ENCODE measurements at regions not wholly inside any gene's neighbourhood (a gene's known extent, or its start where the extent isn't known, plus 50 kb on each side); places are given as distances from the start of the nearest gene placed in this dataset.
"Not testable (repeated sequence)": the region's sequence is repeated elsewhere in the genome, so short reads cannot be mapped to it uniquely, and the experiment has no call there.

GRCh38 chr5:67771221-67771620 is 444.3 kb upstream of the PIK3R1 start:
- ATAC-seq (no peak), DNase-seq (no peak)

- DNase-seq: no peak
- ATAC-seq: no peak
Observed at GRCh38 chr5:67770431-67771025, 445.0 kb upstream of the PIK3R1 start.

DNA sequence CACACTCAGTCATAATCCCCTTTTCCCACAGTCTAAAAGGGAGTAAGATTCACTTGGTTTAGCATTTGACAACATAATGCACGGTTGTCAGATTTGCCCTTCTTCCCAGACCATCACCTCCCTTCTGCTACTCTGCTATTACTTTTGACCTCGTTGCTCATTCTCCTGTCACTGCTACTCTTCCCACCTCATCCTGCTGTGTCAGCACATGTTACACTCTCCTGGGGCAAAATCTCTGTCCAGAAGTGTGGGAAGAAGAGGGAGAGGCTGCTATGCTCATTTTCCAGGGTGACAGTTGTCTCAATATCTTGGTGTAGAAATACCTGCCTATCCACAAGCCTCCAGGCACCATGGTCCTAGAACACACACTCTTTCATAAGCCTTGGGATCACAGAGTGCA is 449.9 kb upstream of the PIK3R1 start:
- ATAC-seq (no peak), DNase-seq (no peak)

DNA sequence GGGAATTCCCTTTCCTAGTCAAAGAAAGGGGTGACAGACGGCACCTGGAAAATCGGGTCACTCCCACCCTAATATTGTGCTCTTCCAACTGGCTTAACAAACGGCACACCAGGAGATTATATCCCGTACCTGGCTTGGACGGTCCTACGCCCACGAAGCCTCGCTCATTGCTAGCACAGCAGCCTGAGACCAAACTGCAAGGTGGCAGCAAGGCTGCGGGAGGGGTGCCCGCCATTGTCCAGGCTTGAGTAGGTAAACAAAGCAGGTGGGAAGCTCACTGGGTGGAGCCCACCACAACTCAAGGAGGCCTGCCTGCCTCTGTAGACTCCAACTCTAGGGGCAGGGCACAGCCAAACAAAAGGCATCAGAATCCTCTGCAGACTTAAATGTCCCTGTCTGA is 457.8 kb upstream of the PIK3R1 start:
- ATAC-seq, DNase-seq: not testable (repeated sequence)

DNA sequence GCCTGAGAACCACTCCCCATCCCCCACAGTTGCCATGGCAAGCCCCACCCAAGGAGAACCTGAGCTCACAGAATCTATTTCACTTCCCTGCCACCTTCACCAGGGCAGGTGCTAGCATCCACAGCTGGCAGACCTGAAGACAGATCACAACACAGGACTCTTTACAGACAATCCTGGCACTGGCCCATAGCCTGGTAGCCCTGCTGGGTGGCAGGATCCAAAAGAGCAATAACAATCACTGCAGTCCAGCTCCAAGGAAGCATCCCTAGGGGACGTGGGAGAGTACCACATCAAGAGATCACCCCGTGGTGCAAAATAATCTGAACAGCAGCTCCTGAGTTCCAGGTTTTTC is 463.2 kb upstream of the PIK3R1 start:
- no peak for DNase-seq

DNA sequence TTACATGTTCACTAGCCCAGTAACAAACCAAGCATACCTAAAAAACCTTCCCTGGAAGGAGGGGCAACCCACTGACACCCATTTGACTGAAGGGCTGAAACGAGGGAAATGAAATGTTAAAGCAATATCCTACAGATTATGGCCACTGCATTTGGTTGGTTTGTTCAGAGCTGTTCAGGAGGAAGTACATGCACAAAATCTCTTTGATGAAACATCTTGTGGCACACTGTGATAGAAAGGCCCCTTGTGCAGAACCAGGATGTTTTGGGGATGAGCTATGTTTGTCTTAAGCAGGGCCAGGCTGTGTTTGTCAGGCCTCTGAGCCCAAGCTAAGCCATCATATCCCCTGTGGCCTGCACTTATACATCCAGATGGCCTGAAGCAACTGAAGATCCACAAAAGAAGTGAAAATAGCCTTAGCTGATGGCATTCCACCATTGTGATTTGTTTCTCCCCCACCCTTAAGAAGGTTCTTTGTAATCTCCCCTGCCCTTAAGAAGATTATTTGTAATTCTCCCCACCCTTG is 467.3 kb upstream of the PIK3R1 start:
- ATAC-seq (no peak), DNase-seq (no peak)

More for the DNA sequence above, 463.2 kb upstream of the PIK3R1 start:
- no peak for ATAC-seq

- no peak for DNase-seq
- ATAC-seq: no peak
Observed at GRCh38 chr5:67747096-67747495, 468.5 kb upstream of the PIK3R1 start.

- not testable (repeated sequence) for DNase-seq, ATAC-seq
Observed at GRCh38 chr5:67746608-67747007, 468.9 kb upstream of the PIK3R1 start.

DNA sequence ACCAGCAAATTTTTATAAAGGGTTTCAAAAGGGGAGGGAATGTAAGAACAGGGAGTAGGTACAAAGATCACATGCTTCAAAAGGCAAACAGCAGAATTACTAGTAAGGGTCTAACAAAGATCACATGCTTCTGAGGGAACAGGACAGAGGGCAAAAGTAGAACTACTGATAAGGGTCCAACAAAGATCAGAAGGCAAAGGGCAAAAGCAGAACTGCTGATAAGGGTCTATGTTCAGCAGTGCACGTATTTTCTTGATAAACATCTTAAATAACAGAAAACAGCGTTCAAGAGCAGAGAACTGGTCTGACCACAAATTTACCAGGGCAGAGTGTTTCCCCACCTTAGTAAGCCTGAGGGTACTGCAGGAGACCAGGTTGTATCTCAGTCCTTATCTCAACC is 469.5 kb upstream of the PIK3R1 start:
- ATAC-seq (no peak), DNase-seq (no peak)

DNA sequence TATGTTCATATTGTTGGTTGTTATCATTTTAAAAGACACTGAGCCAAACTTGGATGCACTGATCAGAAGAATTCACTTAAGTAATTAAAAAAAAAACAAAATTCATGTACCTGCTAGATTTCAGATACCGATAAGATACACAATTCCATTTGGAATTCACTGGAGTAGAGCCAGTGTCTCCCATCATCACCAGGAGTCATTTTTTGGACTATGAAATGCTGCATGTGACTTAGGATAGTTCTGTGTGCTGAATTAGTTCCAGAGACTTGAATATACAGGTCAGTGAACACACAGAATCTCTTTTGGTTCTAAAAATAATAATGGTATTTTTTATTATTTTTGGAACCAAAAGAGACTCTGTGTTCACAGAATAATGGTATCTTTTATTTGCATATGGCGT is 482.6 kb upstream of the PIK3R1 start:
- DNase-seq (no peak), ATAC-seq (no peak)

DNA sequence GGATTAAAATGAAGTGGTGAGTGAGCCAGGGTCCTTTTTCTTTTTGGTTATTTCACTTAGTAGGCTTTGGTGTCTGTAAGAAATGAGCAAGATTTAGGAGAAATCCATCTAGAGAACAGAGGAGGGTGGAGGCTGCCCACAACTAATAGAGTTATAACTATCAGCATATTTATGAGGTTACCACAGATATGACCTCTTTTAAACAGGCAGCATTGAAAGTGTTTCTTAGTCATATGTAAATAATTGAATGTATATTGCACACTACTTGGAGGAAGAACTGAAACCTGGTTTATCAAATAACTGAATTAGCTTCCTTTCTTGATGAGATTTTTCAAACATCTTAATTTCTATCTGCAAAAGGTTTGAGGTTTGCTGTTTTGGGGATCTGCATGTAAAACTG is 483.1 kb upstream of the PIK3R1 start:
- no peak for DNase-seq
- ATAC-seq: no peak

DNA sequence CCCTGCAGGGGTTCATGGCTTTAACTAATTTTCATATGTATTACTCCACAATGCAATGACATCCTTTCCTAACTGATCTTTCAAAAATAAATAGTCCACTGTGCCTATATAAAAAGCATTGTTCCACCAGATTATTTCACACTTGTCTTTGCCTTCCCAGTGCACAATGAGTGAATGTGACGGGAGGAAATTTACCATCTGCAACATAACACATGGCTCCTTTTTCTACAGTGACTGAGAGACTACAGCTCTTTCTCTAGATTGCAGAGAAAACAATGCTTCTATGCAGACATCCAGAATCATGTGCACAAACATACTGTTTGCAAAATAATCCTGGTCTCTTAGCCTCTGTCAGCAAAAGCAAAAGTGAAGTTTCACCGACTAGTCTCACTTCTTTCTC is 483.7 kb upstream of the PIK3R1 start:
- ATAC-seq: no peak

DNA sequence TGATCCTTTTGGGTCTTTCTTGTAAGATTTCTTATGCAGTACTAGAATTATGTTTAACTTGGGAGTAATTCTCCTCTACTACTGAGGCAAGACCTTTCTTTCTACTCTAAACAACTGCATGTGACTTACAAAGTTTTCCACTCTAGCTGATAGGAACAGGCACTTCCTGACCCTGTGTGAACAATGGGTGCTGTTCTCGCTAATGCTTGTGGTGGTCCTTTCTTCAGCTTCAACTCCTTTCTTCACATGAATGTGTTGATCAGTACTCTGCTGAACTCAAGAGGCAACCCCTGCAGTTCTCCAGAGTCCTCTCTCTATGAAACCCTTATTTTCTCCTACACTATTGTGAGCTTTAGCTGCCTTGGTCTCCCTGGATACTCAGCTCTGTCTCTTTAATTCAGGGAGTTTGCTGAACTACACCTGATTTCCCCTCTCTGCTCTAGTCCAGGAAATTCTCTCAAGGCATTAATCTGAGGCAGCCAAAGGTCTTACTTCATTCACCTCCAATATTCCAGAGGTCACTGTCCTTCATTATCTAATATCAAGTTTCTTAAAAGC is 484.6 kb upstream of the PIK3R1 start:
- no peak for DNase-seq

More for the DNA sequence above, 483.7 kb upstream of the PIK3R1 start:
- DNase-seq: no peak

GRCh38 chr5:67728326-67728890 is 487.1 kb upstream of the PIK3R1 start:
- ATAC-seq (no peak), DNase-seq (no peak)

More for the DNA sequence above, 484.6 kb upstream of the PIK3R1 start:
- no peak for ATAC-seq

- no peak for ATAC-seq
Observed at GRCh38 chr5:67725604-67726003, 490.0 kb upstream of the PIK3R1 start.

GRCh38 chr5:67724412-67725135 is 491.0 kb upstream of the PIK3R1 start:
- ATAC-seq: no peak

More at GRCh38 chr5:67725604-67726003, 490.0 kb upstream of the PIK3R1 start:
- no peak for DNase-seq

DNA sequence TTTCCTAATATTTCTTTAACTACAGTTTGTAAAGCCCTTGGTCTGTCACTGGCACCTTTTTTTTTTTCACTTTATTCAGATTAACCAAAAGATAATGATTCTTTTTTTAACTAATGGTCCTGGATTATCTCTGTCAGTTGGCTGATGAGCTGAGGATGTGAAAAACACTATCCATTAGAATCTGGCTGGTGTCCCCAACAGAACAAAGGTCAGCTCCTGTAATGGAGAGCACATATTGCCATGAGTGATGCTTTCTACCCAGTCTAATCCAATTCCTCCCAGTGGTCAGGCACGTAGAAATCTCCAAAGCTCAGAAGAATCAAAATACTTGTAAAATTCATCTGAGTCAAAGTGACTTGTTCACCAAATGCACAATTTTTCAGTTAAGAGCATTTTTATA is 491.7 kb upstream of the PIK3R1 start:
- ATAC-seq: no peak

More at GRCh38 chr5:67724412-67725135, 491.0 kb upstream of the PIK3R1 start:
- no peak for DNase-seq

GRCh38 chr5:67722582-67722981 is 493.0 kb upstream of the PIK3R1 start:
- DNase-seq, ATAC-seq: not testable (repeated sequence)

More for the DNA sequence above, 491.7 kb upstream of the PIK3R1 start:
- no peak for DNase-seq

DNA sequence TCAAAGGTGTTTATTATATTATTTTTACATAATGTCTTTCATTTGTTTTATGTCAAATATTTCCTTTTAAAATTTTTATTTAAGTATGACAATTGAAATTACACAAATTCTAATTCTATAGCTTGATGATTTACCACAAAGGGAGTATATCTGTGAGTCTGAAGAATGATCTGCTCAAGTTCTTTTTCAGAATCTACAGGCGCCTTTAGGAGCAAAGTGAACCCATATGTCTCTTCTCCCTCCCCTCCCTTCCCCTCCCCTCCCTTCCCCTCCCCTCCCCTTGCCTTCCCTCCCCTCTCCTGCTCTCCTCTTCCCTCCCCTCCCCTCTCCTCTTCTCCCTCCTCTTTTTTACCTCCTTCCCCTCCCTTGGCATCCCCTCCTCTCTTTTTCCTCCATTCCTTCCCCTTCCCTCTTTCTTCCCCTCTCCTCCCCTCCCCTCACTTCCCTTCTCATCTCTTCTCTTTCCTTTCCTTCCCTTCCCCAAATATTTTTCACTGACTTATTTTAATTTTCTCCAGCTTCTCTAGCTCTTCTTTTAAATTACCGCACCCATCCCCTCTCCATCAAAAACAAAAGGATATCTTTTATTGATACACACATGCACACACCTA is 495.3 kb upstream of the PIK3R1 start:
- ATAC-seq: no peak

DNA sequence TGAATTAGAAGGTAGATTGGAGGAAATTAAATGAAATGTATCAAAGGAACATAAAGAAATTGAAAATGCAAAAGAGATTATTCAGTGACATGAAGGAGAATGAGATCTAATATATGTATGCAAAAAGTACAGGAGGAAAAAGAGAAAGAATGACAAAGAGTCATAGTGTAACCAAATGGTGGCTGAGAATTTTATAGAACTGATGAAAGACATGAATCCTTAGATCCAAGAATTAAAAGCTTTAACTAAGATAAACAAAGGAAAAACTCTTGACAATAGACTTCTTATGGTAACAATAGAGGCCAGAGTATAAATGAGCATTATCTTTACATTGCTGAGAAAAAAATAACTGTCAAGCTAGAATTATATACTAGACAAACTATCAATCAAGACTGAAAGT is 505.4 kb upstream of the CD180 start:
- DNase-seq: no peak
- no peak for ATAC-seq

More for the DNA sequence above, 495.3 kb upstream of the PIK3R1 start:
- DNase-seq: no peak

- no peak for DNase-seq
- no peak for ATAC-seq
Observed at GRCh38 chr5:67699560-67699959, 503.0 kb upstream of the CD180 start.

DNA sequence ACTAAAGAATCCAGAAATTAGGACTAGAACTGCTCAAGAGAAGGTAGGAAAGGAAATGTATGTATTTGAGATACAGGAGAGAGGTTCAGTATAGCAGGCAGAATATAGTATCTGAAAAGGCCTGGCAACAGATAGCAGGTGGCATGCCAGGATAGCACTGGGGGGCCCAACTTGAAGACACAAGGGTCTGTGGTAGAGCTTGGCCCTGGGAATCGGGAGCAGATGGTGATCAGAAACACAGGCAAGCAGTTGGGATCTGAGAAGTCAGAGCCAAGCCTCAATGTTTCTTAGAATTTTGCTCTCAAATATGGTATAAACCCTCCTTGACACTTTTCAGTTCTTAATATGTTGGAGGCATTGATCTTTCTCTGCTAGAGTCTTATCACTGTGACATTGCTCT is 499.8 kb upstream of the CD180 start:
- DNase-seq (no peak), ATAC-seq (no peak)

- ATAC-seq (no peak), DNase-seq (no peak)
Observed at GRCh38 chr5:67695369-67695768, 498.8 kb upstream of the CD180 start.

All from stimulated activated naive CD8-positive, alpha-beta T cell treated with anti-CD3 and anti-CD28 coated beads, Interleukin-15, Interleukin-2, amounts not matched to agents 100 U/mL and 50 U/mL, for 24 hours (primary cell).